Stromal cell of bone marrow (primary cell): ENCODE measurements at regions not wholly inside any gene's neighbourhood (a gene's known extent, or its start where the extent isn't known, plus 50 kb on each side); places are given as distances from the start of the nearest gene placed in this dataset.
"Not testable (repeated sequence)": the region's sequence is repeated elsewhere in the genome, so short reads cannot be mapped to it uniquely, and the experiment has no call there.

Source experiments
- DNase-seq: peaks from one replicate; pipeline ENCODE4 v3.0.0-alpha.2; 2012; ENCODE audit warnings: low read depth

- no peak for DNase-seq
Observed at GRCh38 chr2:125224188-125224587, 1199.1 kb downstream of the CNTNAP5 start.

- DNase-seq = no peak
Observed at GRCh38 chr2:125224830-125225229, 1199.7 kb downstream of the CNTNAP5 start.

DNA sequence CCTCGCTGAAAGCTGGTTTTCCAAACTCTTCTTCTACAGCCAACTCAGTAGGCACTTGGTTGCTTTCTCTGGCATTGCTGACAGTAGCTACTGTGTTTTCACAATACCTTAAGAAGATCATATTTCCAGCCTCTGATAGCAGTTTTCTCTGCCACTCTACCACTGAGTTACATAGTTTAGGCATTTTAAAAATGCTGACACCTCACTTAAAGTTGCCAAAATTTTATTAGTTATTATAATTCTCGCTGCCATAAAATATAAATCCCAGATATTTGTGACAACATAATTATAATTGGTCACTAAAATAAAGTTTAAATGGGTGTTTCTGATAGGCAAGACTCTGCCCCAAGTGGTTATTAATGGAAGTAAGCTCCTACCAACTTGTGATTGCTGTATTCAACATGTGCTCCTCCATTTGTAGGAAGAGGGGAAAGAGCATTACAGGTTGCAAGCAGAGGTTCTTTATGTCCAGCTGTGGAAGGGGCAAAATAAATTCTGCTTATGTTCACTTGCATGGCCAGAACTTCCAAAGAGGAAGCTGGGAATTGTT is 1202.8 kb downstream of the CNTNAP5 start:
- DNase-seq = no peak

GRCh38 chr2:125240870-125241269 is 1215.8 kb downstream of the CNTNAP5 start:
- DNase-seq = no peak

DNA sequence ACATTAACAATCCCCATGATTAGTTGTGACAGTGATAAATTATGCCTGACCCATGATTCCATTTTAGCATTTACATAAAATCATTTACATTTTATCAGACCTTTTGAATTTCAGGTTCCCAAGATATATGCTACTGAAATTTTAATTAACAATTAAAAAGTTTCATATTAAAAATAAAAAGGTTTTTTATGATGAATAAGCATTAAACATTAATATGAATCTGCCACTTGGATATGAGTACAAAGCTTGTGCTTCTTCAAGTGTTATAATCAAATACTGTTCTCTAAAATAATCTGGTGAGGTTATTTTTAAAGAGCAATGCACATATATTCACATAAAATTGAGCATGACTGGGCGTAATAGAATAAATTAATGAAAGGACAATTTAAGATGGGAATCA is 1218.0 kb downstream of the CNTNAP5 start:
- no peak for DNase-seq

- no peak for DNase-seq
Observed at GRCh38 chr2:125254010-125254409, 1228.9 kb downstream of the CNTNAP5 start.

DNA sequence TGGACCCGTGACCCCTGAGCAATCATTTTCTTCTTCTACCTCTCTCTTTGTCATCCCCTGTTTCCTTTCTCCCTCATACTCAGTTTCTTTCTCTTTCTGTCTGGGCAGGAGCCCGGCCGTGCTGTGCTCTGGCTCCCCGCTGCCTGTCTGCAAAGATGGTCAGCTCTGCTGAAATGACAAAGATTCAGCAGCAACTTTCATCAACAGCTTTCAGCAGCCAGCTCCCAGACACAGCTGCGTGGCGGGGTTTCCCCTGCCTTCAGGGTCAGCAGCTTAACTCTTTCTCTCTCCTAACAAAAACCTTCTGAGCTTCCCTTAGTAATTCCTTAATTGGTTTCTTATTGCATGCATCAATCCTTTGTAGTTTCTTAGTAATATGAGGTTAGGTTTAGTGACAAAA is 1234.4 kb downstream of the CNTNAP5 start:
- DNase-seq = no peak

GRCh38 chr2:125260366-125260930 is 1235.4 kb downstream of the CNTNAP5 start:
- not testable (repeated sequence) for DNase-seq

GRCh38 chr2:125264453-125264852 is 1239.4 kb downstream of the CNTNAP5 start:
- no peak for DNase-seq

- DNase-seq = no peak
Observed at GRCh38 chr2:125267683-125268082, 1242.6 kb downstream of the CNTNAP5 start.

DNA sequence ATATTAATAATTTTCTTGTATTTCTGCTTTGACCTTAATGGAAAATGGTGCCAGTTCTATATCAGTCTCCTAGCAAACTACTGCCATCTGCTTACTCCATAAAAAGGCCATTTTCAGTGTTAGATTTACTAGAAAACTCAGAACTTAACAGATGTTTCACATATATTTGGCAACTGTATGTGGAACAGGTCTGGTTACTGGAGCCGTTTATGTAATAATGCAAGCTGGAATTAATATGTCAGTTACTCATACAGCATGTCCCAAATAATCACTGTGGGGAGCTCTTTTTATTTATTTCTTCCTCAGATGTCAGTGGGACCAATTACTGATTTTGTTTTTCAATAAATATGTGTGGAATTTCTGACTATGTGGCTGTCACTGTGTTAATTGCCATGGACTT is 1247.6 kb downstream of the CNTNAP5 start:
- DNase-seq = no peak

GRCh38 chr2:125274718-125275117 is 1249.6 kb downstream of the CNTNAP5 start:
- no peak for DNase-seq

DNA sequence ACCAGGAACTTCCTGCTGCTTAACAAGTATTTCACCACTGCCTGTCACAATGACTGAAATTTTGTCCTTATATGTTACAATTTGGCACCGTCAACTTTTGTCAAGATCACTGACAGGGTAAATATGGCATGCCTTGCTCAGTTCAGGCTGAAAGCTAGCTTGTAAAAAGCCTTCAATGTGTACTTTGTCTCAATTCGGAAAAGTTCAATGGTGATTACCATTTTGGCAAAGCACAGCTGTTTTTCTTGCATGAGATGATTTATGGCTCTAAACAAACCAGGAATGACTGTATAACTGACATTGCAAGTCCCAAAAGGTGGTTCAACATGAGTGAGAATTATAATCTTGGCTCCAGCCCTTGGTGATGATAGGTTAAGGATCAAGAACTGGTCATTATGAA is 1255.2 kb downstream of the CNTNAP5 start:
- no peak for DNase-seq

- DNase-seq = no peak
Observed at GRCh38 chr2:125281242-125281641, 1256.2 kb downstream of the CNTNAP5 start.

DNA sequence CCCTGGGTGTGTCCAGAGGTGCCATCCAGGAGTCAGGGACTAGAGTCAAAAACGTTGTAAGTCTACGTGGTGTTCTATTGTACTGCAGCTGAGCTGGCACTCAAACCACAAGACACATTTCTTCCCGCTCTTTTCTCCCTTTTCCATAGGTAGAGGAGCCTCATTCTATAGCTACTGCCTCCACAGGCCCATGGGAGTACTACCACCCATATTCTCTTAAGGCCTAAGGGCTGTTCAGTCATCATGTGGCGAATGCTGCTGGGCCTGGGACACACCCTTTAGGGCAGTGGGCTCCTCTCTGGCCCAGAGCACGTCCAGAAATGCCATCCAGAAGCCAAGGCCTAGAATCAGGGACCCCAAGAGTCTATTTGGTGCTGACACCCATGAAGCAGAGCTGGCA is 1271.7 kb downstream of the CNTNAP5 start:
- DNase-seq = no peak

- no peak for DNase-seq
Observed at GRCh38 chr2:125310657-125311364, 1285.7 kb downstream of the CNTNAP5 start.

DNA sequence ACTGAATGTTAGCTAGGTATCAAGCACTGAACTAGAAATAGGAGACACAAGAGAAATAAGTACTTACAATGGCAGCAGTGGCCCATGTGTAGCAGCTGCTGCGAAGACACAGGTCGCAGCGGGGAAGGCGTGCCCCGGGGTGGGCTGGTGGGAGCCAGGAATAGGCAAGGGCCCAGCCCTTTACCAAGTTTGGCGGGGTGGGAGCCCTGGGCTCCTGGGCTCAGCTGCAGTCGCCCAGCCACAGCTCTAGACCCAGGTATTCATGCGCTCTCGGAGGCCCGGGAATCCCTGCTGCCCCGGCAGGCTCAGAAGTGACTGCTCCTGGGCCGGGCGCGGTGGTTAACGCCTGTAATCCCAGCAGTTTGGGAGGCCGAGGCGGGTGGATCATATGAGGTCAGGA is 1287.3 kb downstream of the CNTNAP5 start:
- no peak for DNase-seq

DNA sequence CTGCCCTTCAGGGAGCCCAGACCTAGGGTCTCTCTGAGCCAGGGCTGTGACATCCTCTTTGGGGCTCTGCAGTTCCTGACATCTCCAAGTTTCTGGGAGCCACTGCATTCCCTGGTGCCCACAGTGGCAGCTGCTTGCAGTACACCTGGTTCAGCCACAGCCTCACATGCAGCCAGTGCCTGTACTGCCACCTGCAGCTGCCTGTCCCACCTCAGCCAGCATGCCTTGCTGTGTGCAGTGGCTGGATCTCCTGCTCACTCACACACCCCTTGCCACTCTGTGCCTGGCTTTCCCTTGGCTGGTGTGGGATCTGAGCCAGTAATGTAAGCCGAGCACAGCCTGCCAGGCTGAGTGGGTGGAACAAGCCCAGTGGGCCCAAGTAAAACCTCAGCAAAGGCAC is 1288.7 kb downstream of the CNTNAP5 start:
- no peak for DNase-seq

DNA sequence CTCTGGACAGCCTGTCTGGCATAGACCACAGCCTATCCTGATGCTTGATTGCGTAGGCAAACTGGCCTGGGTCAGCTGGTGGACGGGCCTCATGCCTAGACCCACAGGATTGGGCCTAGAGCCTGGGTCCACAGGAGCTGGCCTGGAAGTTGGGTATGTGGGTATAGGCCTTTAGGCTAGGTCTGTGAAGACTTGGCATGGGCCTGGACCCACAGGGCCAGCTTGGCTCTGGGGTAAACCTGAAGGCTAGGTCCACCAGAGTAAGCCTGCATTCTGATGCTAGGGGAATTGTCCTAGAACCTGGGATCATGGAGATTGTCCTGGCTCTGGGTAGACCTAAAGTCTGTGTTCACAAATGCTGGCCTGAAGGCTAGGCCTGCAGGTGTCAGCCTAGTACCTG is 1293.7 kb downstream of the CNTNAP5 start:
- no peak for DNase-seq

DNA sequence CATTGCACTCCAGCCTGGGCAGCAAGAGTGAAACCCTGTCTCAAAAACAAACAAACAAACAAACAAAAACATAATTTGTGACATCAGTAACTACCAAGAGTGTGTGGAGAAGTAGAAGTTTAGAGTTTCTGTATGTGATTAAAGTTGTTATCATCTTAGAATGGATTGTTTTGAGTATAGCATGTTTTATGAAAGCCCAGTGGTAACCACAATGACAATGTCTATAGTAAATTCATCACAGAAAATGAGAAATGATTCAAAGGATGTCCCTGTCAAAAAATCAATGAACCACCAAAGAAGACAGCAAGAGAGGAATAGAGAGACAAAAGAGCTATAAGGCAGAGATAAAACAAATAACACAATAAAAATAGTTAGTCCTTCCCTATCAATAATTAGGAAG is 1299.2 kb downstream of the CNTNAP5 start:
- DNase-seq = no peak

DNA sequence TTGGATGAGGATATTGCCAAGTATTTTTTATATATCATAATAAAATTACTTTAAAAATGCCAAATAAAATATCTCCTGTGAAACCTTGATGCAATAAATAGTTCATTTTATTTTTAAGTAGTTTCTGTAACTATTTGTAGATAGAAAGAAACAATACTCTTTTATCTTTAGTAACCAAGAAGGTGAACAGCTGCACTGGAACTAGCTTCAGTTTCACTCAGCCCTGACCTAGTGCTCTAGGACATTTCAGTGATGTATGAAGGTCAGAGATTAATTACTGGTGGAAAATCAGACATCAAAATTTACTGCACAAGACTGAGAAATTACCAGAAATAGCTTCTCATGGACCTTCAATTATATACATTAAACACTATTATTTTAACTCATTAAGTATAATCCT is 1305.0 kb downstream of the CNTNAP5 start:
- DNase-seq = no peak

DNA sequence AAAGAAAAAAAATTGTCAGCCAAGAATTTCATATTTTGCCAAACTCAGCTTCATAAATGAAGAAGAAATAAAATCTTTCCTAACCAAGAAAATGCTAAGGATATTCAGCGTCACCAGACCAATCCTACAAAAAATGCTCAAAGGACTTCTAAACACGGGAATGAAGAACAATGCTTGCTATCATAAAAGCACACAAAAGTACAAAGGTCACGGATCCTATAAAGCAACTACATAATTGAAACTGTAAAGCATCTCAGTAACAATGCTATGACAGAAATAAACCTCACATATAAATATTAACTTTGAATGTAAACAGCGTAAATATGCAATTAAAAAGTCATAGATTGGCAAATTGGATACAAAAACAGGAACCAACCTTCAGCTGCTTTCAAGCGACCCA is 1314.6 kb upstream of the GYPC start:
- no peak for DNase-seq

DNA sequence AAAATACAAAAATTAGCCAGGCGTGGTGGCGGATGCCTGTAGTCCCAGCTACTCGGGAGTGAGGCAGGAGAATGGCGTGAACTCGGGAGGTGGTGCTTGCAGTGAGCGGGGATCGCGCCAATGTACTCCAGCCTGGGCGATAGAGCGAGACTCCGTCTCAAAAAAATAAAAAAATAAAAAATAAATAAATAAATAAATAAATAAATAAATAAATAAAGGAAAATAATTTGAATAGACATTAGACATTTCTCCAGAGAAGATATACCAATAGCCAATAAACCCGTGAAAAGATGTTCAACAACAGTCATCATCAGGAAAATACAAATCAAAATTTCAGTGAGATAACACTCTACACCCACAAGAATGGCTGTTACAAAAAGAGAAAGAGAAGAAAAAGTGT is 1302.4 kb upstream of the GYPC start:
- not testable (repeated sequence) for DNase-seq
